ENCODE measurements at regions not wholly inside any gene's neighbourhood (a gene's known extent, or its start where the extent isn't known, plus 50 kb on each side); places are given as distances from the start of the nearest gene placed in this dataset.

- peaks cover 0 to 8% (median 5%) of the 10 kb centered on the region in 4 experiments; a peak in 2 of 7 replicates for H3K4me1 ChIP-seq (replicated peaks in 1 of 4; ENCODE audit: control insufficient read depth in 3 of 4, insufficient read depth in 4 of 4, low read length in 3 of 4)
- no peak overlapping the region for H3K14ac ChIP-seq (ENCODE audit: insufficient read length)
- no peak overlapping the region for H4K91ac ChIP-seq (replicated peaks; ENCODE audit: insufficient read length, low read length)
- H3K27ac ChIP-seq (ENCODE audit: low read depth, low read length), result no peak overlapping the region
- H3K9ac ChIP-seq (replicated peaks in 1 of 4; ENCODE audit: extremely low read depth in 1 of 4, low read depth in 3 of 4, low read length in 3 of 4), result no peak overlapping the region
- no peaks in the 10 kb centered on the region for H3K79me2 ChIP-seq (ENCODE audit: control insufficient read depth in 1 of 2, insufficient read depth in 2 of 2, low read length in 2 of 2)
- no peak overlapping the region for H2BK12ac ChIP-seq (ENCODE audit: low read depth, low read length)
- H2BK15ac ChIP-seq (ENCODE audit: low read length), result no peak overlapping the region
- DNase-seq (ENCODE audit: low read depth in 1 of 2, low spot score in 2 of 2), result no peak
- H3K56ac ChIP-seq (replicated peaks; ENCODE audit: insufficient read length, low read depth, low read length), result no peak overlapping the region
- no peak overlapping the region for H3K4ac ChIP-seq (replicated peaks; ENCODE audit: insufficient read length, low read depth, low read length)
- H2AK5ac ChIP-seq (ENCODE audit: low read depth, low read length), result no peak overlapping the region
- H3K9me3 ChIP-seq (ENCODE audit: insufficient read depth in 2 of 2, low read depth in 1 of 2, low read length in 1 of 2), result no peaks in the 10 kb centered on the region
- ChIA-PET CTCF (ENCODE audit: partially characterized antibody) (interaction anchor here (1.2 to 6.7 kb wide), 5 partner anchors 9 to 181 kb away, joined by 3 to 40 read pairs (median 4); no protein-coding TSS in a partner anchor), POLR2A (ENCODE audit: partially characterized antibody) (no interaction called here)
- H4K20me1 ChIP-seq (replicated peaks in 1 of 2; ENCODE audit: control insufficient read depth in 1 of 2, insufficient read depth in 2 of 2, low read length in 2 of 2), result no peaks in the 10 kb centered on the region
- no peaks in the 10 kb centered on the region for H3K27me3 ChIP-seq (replicated peaks in 1 of 4; ENCODE audit: control insufficient read depth in 3 of 4, extremely low read depth in 1 of 4, insufficient read depth in 3 of 4, low read length in 3 of 4)
- no peak overlapping the region for H3K18ac ChIP-seq (ENCODE audit: extremely low read depth, low read length)
- H4K8ac ChIP-seq (ENCODE audit: extremely low read depth, insufficient read depth, low read length), result no peak overlapping the region
- WGBS, 2 experiments (ENCODE audit: extremely low coverage in 1 of 2, insufficient coverage in 1 of 2, insufficient read length in 1 of 2, insufficient replicate concordance in 2 of 2, low coverage in 1 of 2, low lambda C conversion rate in 2 of 2, missing lambda C conversion rate in 1 of 2), result 88% methylated on average over 2 of the region's 2 CpGs; no CpG with 5 or more reads in 1 of the 2 experiments
- H2BK120ac ChIP-seq (replicated peaks; ENCODE audit: low read depth, low read length), result no peak overlapping the region
- H2AFZ ChIP-seq (ENCODE audit: low read length), result no peak overlapping the region
- no peaks in the 10 kb centered on the region for H3K36me3 ChIP-seq (ENCODE audit: control insufficient read depth in 2 of 4, insufficient read depth in 4 of 4, low read length in 3 of 4)
- no peak for FAIRE-seq
- H2BK20ac ChIP-seq (ENCODE audit: low read length), result no peak overlapping the region
- no peak overlapping the region for H3K4me2 ChIP-seq (ENCODE audit: insufficient read depth in 1 of 2, low read depth in 2 of 2, low read length in 2 of 2)
- no peak overlapping the region for H3K23ac ChIP-seq (ENCODE audit: insufficient read length)
- no peak overlapping the region for H3K4me3 ChIP-seq (ENCODE audit: extremely low read depth in 1 of 4, insufficient read depth in 2 of 4, low read depth in 3 of 4, low read length in 4 of 4)
- H4K5ac ChIP-seq (ENCODE audit: insufficient read length, low read depth, low read length), result no peak overlapping the region
- no peak overlapping the region for H2BK5ac ChIP-seq (ENCODE audit: low read depth, low read length)
- H3K23me2 ChIP-seq (ENCODE audit: low read depth, low read length), result no peaks in the 10 kb centered on the region
- H3K79me1 ChIP-seq (ENCODE audit: low read depth, low read length), result no peaks in the 10 kb centered on the region
- TF ChIP-seq SUZ12 (IDR thresholded peaks at IDR 0.05; ENCODE audit: low read length) (no peak), SAP30 (IDR thresholded peaks at IDR 0.05; ENCODE audit: insufficient read depth, insufficient replicate concordance, low read length) (no peak), ZNF274 (IDR thresholded peaks at IDR 0.05; ENCODE audit: borderline replicate concordance, extremely low read depth, low read length) (no peak), EP300 (IDR thresholded peaks at IDR 0.05; ENCODE audit: borderline replicate concordance in 1 of 2, low read depth in 2 of 2, low read length in 2 of 2) (no peak), FOSL1 (IDR thresholded peaks at IDR 0.05; ENCODE audit: insufficient read depth, low read depth, low read length) (no peak), POLR2A (IDR thresholded peaks at IDR 0.05; ENCODE audit: control extremely low read depth in 1 of 2, low read depth in 2 of 2, low read length in 2 of 2) (no peak), SIX5 (IDR thresholded peaks at IDR 0.05; ENCODE audit: low read depth, low read length) (no peak), USF2 (IDR thresholded peaks at IDR 0.05; ENCODE audit: low read length) (no peak), TAF7 (optimal IDR thresholded peaks at IDR 0.05; ENCODE audit: borderline replicate concordance, low read depth, low read length) (no peak), BCL11A (IDR thresholded peaks at IDR 0.05; ENCODE audit: low read depth in 2 of 2, low read length in 2 of 2) (no peak)
- TF ChIP-seq, protein P1, sequence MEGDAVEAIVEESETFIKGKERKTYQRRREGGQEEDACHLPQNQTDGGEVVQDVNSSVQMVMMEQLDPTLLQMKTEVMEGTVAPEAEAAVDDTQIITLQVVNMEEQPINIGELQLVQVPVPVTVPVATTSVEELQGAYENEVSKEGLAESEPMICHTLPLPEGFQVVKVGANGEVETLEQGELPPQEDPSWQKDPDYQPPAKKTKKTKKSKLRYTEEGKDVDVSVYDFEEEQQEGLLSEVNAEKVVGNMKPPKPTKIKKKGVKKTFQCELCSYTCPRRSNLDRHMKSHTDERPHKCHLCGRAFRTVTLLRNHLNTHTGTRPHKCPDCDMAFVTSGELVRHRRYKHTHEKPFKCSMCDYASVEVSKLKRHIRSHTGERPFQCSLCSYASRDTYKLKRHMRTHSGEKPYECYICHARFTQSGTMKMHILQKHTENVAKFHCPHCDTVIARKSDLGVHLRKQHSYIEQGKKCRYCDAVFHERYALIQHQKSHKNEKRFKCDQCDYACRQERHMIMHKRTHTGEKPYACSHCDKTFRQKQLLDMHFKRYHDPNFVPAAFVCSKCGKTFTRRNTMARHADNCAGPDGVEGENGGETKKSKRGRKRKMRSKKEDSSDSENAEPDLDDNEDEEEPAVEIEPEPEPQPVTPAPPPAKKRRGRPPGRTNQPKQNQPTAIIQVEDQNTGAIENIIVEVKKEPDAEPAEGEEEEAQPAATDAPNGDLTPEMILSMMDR (IDR thresholded peaks at IDR 0.05; ENCODE audit: control extremely low read depth in 1 of 3, insufficient read depth in 1 of 3, low read depth in 1 of 3, low read length in 3 of 3), result no peak
Observed at GRCh38 chr1:56395776-56396175, 183.6 kb downstream of the PLPP3 start.
